GM12801 (cell line): ENCODE measurements at regions not wholly inside any gene's neighbourhood (a gene's known extent, or its start where the extent isn't known, plus 50 kb on each side); places are given as distances from the start of the nearest gene placed in this dataset.

Experiments
- CTCF ChIP-seq: IDR thresholded peaks from one replicate; pipeline ENCODE4 v1.5.1; 2011; ENCODE audit warnings: control low read depth; ENCODE audit not compliant: insufficient read length; ENCODE audit errors: extremely low read depth

GRCh38 chr2:158049129-158049855, 52.4 kb upstream of the UPP2 start:
- no peak for TF ChIP-seq CTCF

- TF ChIP-seq CTCF: no peak
Measured at GRCh38 chr2:158048327-158048726, 53.3 kb upstream of the UPP2 start.

GRCh38 chr2:158047156-158047611, 54.5 kb upstream of the UPP2 start:
- TF ChIP-seq CTCF: no peak

GRCh38 chr2:158046121-158046880, 55.4 kb upstream of the UPP2 start:
- TF ChIP-seq CTCF: no peak

GRCh38 chr2:158045362-158045761, 56.3 kb upstream of the UPP2 start:
- TF ChIP-seq CTCF: no peak

GRCh38 chr2:158043181-158043948, 58.3 kb upstream of the UPP2 start:
- TF ChIP-seq CTCF: no peak

- TF ChIP-seq CTCF: no peak
Measured at GRCh38 chr2:158042666-158043065, 59.0 kb upstream of the UPP2 start.
